ENCODE measurements at regions not wholly inside any gene's neighbourhood (a gene's known extent, or its start where the extent isn't known, plus 50 kb on each side); places are given as distances from the start of the nearest gene placed in this dataset.

- TF ChIP-seq CTCF (optimal IDR thresholded peaks at IDR 0.05 in 1 of 3, IDR thresholded peaks at IDR 0.05 in 1 of 3, conservative IDR thresholded peaks at IDR 0.05 in 1 of 3; ENCODE audit: extremely low read depth in 1 of 3, insufficient read depth in 2 of 3, low read length in 3 of 3) (peak in 2 of 3 experiments; percentile 58 to 68), EZH2 (IDR thresholded peaks at IDR 0.05; ENCODE audit: low read length) (no peak)
Observed at GRCh38 chr4:130808492-130808891, 1712.5 kb downstream of the C4orf33 start.
